ENCODE measurements at regions not wholly inside any gene's neighbourhood (a gene's known extent, or its start where the extent isn't known, plus 50 kb on each side); places are given as distances from the start of the nearest gene placed in this dataset.
"Not testable (repeated sequence)": the region's sequence is repeated elsewhere in the genome, so short reads cannot be mapped to it uniquely, and the experiment has no call there.

- H3K9me3 ChIP-seq (replicated peaks in 1 of 11): peaks cover 20 to 58% (median 37%) of the 10 kb centered on the region in 11 experiments
- no peaks in the 10 kb centered on the region for H3K36me3 ChIP-seq
- TF ChIP-seq Cebpa-rat (IDR thresholded peaks at IDR 0.05): no peak
- no peaks in the 10 kb centered on the region for H3K27me3 ChIP-seq
- no peak overlapping the region for H3K4me3 ChIP-seq
- H3K9ac ChIP-seq: no peak overlapping the region
- H3K4me1 ChIP-seq: peaks cover 0 to 15% (median 2%) of the 10 kb centered on the region in 10 experiments; a peak in 10 of 20 replicates
- no peak overlapping the region for H3K27ac ChIP-seq
- no peaks in the 10 kb centered on the region for H4K20me1 ChIP-seq
- H3K4me2 ChIP-seq: peak overlapping the region in 6 of 11 experiments; percentile 1 to 38 (median 10); a peak in 8 of 22 replicates
These were observed 240.7 kb downstream of the MAP2K6 start for GRCh38 chr17:69654981-69655855.

GRCh38 chr17:69655902-69656301 lies 241.4 kb downstream of the MAP2K6 start:
- Histone ChIP-seq H3K4me3 (no peak overlapping the region), H4K20me1 (no peaks in the 10 kb centered on the region), H3K27me3 (no peaks in the 10 kb centered on the region), H3K9ac (no peak overlapping the region), H3K4me1 (peaks cover 0 to 15% (median 2%) of the 10 kb centered on the region in 10 experiments; a peak in 10 of 20 replicates), H3K36me3 (no peaks in the 10 kb centered on the region), H3K4me2 (peak overlapping the region in 1 of 11 experiments; percentile 8; a peak in 1 of 22 replicates), H3K9me3 (replicated peaks in 1 of 11) (peaks cover 17 to 54% (median 37%) of the 10 kb centered on the region in 11 experiments), H3K27ac (no peak overlapping the region)
- TF ChIP-seq Cebpa-rat (IDR thresholded peaks at IDR 0.05): no peak

- Histone ChIP-seq H3K36me3 (no peaks in the 10 kb centered on the region), H3K9me3 (replicated peaks in 1 of 11) (peaks cover 0 to 10% (median 0%) of the 10 kb centered on the region in 11 experiments; a peak in 4 of 22 replicates), H4K20me1 (no peaks in the 10 kb centered on the region), H3K9ac (no peak overlapping the region), H3K4me3 (no peak overlapping the region), H3K27ac (no peak overlapping the region), H3K4me1 (no peaks in the 10 kb centered on the region), H3K27me3 (no peaks in the 10 kb centered on the region), H3K4me2 (no peak overlapping the region)
- TF ChIP-seq Cebpa-rat (IDR thresholded peaks at IDR 0.05): no peak
These were observed 255.1 kb downstream of the MAP2K6 start for GRCh38 chr17:69669441-69670178.

- H3K27me3 ChIP-seq: no peaks in the 10 kb centered on the region
These were observed 258.4 kb downstream of the MAP2K6 start for GRCh38 chr17:69672924-69673323.

GRCh38 chr17:69677130-69677529 lies 262.6 kb downstream of the MAP2K6 start:
- Histone ChIP-seq H3K36me3 (no peaks in the 10 kb centered on the region), H4K20me1 (no peaks in the 10 kb centered on the region), H3K27me3 (no peaks in the 10 kb centered on the region), H3K27ac (no peak overlapping the region), H3K4me1 (no peaks in the 10 kb centered on the region), H3K4me2 (no peak overlapping the region), H3K4me3 (no peak overlapping the region), H3K9me3 (replicated peaks in 1 of 11) (peaks cover 0 to 4% (median 0%) of the 10 kb centered on the region in 11 experiments; a peak in 2 of 22 replicates), H3K9ac (no peak overlapping the region)
- TF ChIP-seq Cebpa-rat (IDR thresholded peaks at IDR 0.05): no peak

More at GRCh38 chr17:69672924-69673323, 258.4 kb downstream of the MAP2K6 start:
- TF ChIP-seq Cebpa-rat (IDR thresholded peaks at IDR 0.05): no peak
- H3K9me3 ChIP-seq (replicated peaks in 1 of 11): peaks cover 0 to 10% (median 0%) of the 10 kb centered on the region in 11 experiments; a peak in 4 of 22 replicates
- no peak overlapping the region for H3K27ac ChIP-seq
- no peaks in the 10 kb centered on the region for H4K20me1 ChIP-seq
- H3K4me3 ChIP-seq: no peak overlapping the region
- H3K9ac ChIP-seq: no peak overlapping the region
- H3K4me2 ChIP-seq: no peak overlapping the region
- H3K4me1 ChIP-seq: no peaks in the 10 kb centered on the region
- H3K36me3 ChIP-seq: no peaks in the 10 kb centered on the region

- no peak for TF ChIP-seq Cebpa-rat (IDR thresholded peaks at IDR 0.05)
- H3K9me3 ChIP-seq (replicated peaks in 1 of 11): peaks cover 0 to 12% (median 6%) of the 10 kb centered on the region in 11 experiments; a peak in 8 of 22 replicates
- no peaks in the 10 kb centered on the region for H3K36me3 ChIP-seq
- no peaks in the 10 kb centered on the region for H3K27me3 ChIP-seq
- no peak overlapping the region for H3K9ac ChIP-seq
- H3K4me3 ChIP-seq: no peak overlapping the region
- H4K20me1 ChIP-seq: no peaks in the 10 kb centered on the region
- H3K27ac ChIP-seq: no peak overlapping the region
- H3K4me1 ChIP-seq: no peaks in the 10 kb centered on the region
- H3K4me2 ChIP-seq: no peak overlapping the region
These were observed 263.7 kb downstream of the MAP2K6 start for GRCh38 chr17:69678206-69678605.

- H3K4me1 ChIP-seq: no peaks in the 10 kb centered on the region
- H3K9me3 ChIP-seq (replicated peaks in 1 of 11): peaks cover 0 to 15% (median 9%) of the 10 kb centered on the region in 11 experiments; a peak in 9 of 22 replicates
- H3K27me3 ChIP-seq: no peaks in the 10 kb centered on the region
- H3K36me3 ChIP-seq: no peaks in the 10 kb centered on the region
- H3K4me3 ChIP-seq: no peak overlapping the region
- no peak overlapping the region for H3K4me2 ChIP-seq
- no peak for TF ChIP-seq Cebpa-rat (IDR thresholded peaks at IDR 0.05)
- H3K27ac ChIP-seq: no peak overlapping the region
- no peaks in the 10 kb centered on the region for H4K20me1 ChIP-seq
- no peak overlapping the region for H3K9ac ChIP-seq
These were observed 265.3 kb downstream of the MAP2K6 start for GRCh38 chr17:69679829-69680228.

- no peaks in the 10 kb centered on the region for H4K20me1 ChIP-seq
- H3K4me1 ChIP-seq: peaks cover 0 to 5% (median 0%) of the 10 kb centered on the region in 10 experiments; a peak in 1 of 20 replicates
- no peaks in the 10 kb centered on the region for H3K36me3 ChIP-seq
- H3K9me3 ChIP-seq (replicated peaks in 1 of 11): peaks cover 8 to 32% (median 14%) of the 10 kb centered on the region in 11 experiments; a peak in 19 of 22 replicates
- H3K4me3 ChIP-seq: no peak overlapping the region
- no peak overlapping the region for H3K4me2 ChIP-seq
- no peak for TF ChIP-seq Cebpa-rat (IDR thresholded peaks at IDR 0.05)
- no peaks in the 10 kb centered on the region for H3K27me3 ChIP-seq
- no peak overlapping the region for H3K27ac ChIP-seq
- no peak overlapping the region for H3K9ac ChIP-seq
These were observed 269.8 kb downstream of the MAP2K6 start for GRCh38 chr17:69684251-69684650.

GRCh38 chr17:69685150-69685549 lies 270.7 kb downstream of the MAP2K6 start:
- H3K4me3 ChIP-seq, H3K27ac ChIP-seq, H3K36me3 ChIP-seq, H4K20me1 ChIP-seq, H3K27me3 ChIP-seq, H3K9ac ChIP-seq, H3K4me1 ChIP-seq, H3K4me2 ChIP-seq: not testable (repeated sequence)
- peaks cover 9 to 34% (median 16%) of the 10 kb centered on the region in 11 experiments; a peak in 19 of 22 replicates for H3K9me3 ChIP-seq (replicated peaks in 1 of 11)

All from BLaER1 treated with 17β-estradiol and CSF1 and Interleukin-3, amounts not matched to agents 10 nM and 100 nM (cell line).